ENCODE measurements at regions not wholly inside any gene's neighbourhood (a gene's known extent, or its start where the extent isn't known, plus 50 kb on each side); places are given as distances from the start of the nearest gene placed in this dataset.
A peak's percentile ranks its signal among the peaks of the same experiment; 100 is the strongest.
"Not testable (repeated sequence)": the region's sequence is repeated elsewhere in the genome, so short reads cannot be mapped to it uniquely, and the experiment has no call there.

- DNase-seq: no peak
Measured at GRCh38 chr1:5684791-5685190, 307.4 kb downstream of the NPHP4 start.

DNA sequence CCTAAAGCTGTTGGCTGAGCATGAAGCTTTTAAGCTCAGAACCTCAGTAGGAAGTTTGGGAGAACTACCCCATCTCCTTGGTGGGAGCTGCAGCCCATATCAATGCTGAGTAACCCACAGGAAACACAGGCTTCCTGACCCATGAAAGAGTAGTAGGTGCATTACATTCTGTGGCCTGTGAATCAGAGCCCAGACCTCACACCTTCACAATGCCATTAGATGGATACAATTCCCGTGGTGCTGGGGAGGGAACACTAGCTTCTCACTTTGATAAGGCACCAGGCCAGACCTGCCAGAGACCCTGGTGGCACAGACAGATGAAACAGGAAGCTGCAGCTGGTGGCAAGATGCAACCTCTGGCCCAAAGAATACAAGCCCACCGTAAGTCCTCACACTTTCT lies 308.8 kb downstream of the NPHP4 start:
- no peak for DNase-seq

DNA sequence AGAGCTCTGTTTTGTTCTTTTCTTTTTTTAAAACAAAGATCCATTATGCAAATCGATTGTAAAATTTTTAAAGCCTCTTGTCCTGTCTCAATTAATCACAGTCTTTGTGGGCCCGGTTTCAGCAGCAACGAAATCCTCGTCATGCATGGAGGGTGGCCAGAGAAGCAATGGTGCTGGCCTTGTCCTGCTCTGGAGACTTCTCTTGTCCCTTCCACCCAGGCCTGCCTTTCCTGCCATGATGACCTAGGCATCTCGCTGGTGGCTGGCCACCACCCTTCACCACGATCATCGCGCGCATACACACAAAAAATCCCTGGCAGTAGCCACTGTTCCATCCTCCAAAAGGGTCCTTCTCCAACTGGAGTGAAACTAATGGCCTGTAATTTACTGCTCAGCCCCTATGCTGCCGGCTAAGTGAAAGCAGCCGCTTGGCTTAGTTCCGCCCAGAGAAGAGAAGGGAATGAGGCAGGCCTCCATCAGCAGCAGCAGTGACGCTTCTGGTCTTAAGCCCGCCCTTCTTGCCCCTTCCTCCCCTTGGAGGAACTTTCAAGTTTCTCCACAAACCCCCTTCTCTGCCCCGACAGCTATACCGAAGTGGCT lies 309.5 kb downstream of the NPHP4 start:
- no peak for DNase-seq

DNA sequence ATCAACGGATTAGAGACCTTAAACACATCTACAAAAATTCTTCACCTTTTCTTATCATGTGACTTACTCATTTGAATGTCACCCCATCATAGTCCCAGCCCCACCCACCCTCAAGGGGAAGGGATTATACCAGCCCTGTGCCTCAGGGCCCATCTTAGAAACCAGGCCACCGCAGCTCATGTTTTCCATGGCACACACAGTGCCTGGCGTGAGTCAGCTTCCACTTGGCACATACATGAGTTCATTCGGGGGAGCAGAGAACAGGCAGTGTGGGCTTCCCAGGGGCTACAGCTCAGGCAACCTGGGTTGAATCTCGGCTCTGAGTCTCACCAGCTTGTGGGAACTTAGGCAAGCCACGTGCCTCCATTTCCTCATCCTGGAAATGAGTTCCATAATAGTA lies 310.6 kb downstream of the NPHP4 start:
- DNase-seq: no peak

DNA sequence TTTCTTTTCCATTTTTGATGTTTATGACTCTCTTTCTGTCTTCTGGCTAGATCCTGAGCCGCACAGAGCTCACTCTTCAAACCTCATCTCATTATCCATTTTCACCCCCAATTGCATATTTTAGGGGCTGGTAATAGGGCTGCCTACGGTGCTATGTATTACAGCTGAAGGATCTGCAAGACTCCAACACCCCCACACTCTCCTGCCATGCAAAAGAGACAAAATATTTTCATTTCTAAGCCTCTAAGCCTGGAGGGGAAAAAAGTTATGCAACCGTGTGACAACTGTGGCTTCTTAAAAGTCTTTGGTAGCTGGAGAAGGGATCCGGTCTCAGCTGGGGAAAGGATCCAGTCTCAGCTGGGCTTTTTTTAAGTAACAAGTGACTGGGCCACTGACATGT lies 311.6 kb downstream of the NPHP4 start:
- DNase-seq: no peak

GRCh38 chr1:5678759-5679158 lies 313.5 kb downstream of the NPHP4 start:
- no peak for DNase-seq

GRCh38 chr1:5672355-5672754 lies 319.9 kb downstream of the NPHP4 start:
- not testable (repeated sequence) for DNase-seq

GRCh38 chr1:5670590-5671350 lies 321.5 kb downstream of the NPHP4 start:
- no peak for DNase-seq

DNA sequence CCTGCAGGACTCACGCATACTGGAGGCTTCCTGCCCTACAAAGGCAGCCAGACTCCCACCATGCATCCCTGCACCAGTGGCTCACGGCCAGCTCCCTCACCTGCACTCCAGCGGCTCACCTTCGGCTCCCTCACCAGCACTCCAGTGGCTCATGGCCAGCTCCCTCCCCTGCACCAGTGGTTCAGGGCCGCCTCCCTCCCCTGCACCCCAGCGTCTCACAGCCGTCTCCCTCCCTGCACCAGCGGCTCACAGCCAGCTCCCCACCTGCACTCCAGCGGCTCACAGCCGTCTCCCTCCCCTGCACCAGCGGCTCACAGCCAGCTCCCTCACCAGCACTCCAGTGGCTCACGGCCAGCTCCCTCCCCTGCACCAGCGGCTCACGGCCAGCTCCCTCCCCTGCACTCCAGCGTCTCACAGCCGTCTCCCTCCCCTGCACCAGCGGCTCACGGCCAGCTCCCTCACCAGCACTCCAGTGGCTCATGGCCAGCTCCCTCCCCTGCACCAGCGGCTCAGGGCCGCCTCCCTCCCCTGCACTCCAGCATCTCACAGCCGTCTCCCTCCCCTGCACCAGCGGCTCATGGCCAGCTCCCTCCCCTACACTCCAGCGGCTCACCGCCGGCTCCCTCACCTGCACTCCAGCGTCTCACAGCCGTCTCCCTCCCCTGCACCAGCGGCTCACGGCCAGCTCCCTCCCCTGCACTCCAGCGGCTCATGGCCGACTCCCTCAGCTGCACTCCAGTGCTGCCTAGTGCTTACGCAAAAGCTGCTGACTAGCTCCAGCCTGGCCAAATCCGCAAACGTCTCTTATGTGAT lies 324.5 kb downstream of the NPHP4 start:
- peak; percentile 42 for DNase-seq

DNA sequence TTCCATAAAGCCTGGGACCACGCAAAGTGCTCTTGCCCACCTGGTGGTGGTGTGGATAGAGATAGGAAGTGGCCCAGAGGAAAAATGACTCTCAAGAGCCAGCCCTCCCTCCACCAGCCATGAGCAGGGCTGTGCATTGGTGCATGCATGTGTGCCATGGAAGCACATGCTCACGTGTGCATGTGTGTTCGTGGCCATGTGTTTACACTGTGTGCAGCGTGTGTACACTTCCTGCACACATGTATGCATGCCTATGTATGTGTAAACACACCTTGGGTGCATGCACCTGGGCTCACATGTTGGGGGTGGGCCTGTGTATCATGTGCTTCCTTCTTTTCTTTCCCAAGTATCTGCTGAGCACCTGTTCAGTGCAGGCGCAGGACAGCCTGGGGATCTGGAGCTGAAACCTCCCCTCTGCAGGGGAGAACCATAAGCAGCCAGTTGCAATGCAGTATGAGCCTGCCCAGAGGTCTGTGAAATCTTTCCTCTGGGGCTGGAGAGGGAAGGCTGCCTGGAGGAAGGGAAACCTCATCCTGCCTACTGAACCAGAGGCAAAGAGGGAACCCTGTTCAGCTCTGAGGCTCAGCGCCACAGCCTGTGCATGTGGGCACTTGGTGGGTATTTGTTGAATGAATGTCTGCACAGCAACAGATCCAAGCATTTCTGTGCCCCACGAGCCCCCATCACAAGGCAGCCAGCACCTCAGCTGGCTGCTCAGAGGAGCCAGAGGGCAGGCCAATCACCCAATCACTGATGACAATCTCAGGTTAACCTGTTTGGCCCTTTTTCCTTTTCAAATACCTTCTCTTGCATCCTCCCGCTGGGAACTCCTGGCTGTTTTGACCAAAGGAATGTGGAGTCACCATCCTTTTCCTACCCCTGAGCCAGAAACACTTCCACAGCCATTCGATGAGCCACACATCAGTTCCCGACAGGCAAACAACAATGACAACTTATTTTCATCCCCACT lies 327.0 kb downstream of the NPHP4 start:
- no peak for DNase-seq

- no peak for DNase-seq
Measured at GRCh38 chr1:5664081-5664768, 328.0 kb downstream of the NPHP4 start.

DNA sequence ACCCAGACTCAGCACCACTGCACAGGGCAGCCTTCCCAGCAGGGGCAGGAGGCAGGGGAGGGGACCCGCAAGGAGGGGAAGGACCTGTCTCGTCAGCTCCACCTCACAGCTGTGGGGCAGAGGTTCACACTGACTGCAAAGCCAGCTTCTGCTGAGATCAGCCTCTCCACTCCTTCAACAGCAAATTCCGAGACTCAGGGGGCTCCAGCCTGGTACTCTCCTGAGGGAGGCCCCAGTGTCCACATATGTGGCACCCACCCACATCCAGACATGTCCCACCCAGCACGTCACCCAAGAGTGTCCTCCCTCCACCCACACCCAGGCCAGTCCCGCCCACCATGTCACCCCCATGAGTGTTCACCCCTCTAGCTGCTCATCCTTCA lies 329.5 kb downstream of the NPHP4 start:
- no peak for DNase-seq

GRCh38 chr1:5662086-5662743 lies 330.0 kb downstream of the NPHP4 start:
- no peak for DNase-seq

DNA sequence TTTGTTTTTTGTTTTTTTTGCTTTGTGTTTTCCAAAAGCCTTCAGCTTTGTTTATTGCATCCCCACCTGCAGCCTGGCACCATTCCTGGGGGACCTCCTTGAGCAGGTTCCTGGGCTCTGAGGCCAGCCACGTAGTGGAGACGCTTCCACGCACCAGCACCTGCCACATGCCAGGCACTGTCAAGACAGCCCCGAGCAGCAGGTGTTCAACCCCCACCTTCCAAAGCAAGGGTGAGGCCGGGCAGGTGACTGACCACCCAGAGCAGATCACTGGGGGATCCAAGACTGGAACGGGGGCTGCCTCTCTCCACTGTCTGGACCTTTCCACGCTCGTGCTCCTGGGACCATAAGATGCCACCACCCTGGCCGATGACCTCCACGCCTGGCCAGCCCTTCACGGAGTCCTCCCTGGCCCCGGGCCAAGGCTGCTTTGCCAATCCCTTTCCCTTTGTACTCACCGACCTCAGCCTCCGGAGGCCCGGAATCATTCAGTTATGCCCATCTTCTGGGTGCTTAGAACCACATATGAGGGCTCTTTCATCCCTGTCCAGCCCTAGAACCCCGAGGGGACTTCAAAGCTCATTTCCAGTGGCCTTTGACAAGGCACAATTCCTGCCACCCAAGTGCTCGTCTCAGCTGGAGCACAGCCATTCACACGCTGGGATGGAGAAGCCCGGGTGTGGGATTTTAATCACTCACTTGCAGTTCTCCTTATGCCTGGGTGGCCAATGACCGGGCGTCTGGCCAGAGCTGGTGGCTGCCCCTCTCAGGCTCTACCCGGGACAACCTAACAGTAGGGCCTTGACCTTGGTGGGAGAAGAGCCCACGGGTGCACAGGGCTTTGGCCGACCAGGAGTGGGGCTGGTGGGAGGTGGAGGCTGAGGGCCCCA lies 330.8 kb downstream of the NPHP4 start:
- no peak for DNase-seq

DNA sequence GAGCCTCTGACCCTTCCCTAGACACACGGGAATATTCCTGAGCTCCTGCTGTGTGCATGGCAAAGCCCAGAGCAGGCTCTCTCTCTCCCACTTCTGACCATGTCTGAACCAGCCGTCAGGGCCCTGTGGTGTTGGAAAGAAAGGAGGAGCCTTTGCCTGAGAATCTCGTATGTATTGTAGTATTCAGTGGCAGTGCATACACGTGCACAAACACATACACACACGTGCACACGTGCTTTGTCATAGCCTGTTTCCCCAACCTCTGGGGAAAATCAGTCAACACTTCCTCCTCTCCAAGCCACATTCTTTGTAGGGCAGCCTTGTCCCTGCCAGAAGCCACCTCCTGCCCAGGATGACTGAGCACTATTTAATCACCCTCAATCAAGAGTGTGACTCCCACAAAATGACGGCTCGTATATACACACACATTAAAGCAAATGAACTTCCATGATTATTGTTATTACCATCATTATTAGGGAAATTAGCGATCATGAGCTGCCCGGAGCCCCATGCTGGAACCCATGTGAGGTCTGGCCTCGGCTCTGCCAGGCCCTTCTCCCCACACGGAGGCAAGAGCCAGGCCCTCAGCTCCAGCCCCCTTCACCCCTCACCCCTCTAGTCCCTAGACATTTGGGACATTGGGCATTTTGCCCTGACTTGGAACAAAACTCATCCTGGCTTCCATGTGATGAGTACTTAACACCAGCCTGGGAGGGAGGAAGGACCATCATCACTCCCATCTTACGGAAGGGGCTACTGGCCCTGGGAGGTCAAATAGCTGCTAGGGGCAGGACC lies 331.9 kb downstream of the NPHP4 start:
- DNase-seq: no peak

DNA sequence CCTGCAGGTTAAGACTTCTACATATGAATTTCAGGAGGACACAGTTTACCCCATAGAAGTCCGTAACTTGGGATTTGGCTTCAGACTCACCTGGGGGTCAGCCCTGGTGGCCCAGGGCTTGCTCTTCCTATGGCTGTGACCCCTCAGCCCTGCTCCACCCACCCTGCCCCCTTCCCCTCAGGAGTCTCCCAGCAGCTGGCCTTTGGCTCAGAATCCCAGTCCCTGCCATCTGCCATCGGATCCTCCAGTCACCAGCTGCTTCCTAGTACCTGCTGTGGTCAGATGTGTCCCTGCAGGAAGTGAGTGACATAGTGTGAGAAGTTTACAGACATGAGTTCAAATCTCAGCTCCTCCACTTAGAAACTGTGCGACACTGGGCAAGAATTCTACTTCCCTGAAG lies 332.6 kb downstream of the NPHP4 start:
- DNase-seq: no peak

- DNase-seq: no peak
Measured at GRCh38 chr1:5658340-5659316, 333.6 kb downstream of the NPHP4 start.

All from NCI-H1694 treated with DMSO at 0.1 percent for 48 hours (cell line).